A549 (cell line): ENCODE measurements at regions not wholly inside any gene's neighbourhood (a gene's known extent, or its start where the extent isn't known, plus 50 kb on each side); places are given as distances from the start of the nearest gene placed in this dataset.

Experiments
- ATAC-seq, 2 experiments: fragments of 200-7000 bp in 1 of 2; fragments of >200 bp in 1 of 2; cut with Nextera tagmentation in 1 of 2; cut with Tn5 transposase in 1 of 2; 3 replicates each; pipeline versions ENCODE4 v1.8.0 to v1.9.1; 2018 to 2020; ENCODE audit warnings: mild to moderate bottlenecking in 1 of 2, moderate library complexity in 1 of 2
- CTCF ChIA-PET: fragments of 300-600 bp; sonication (Branson Sonifier 250); formaldehyde crosslinking; extraction: SDS; loops from one replicate; lab custom pipeline; 2021; ENCODE audit warnings: antibody characterized with exemption, inconsistent platforms; lab: Yijun Ruan, JAX
- POLR2A ChIA-PET: fragments of 350-600 bp; formaldehyde crosslinking; extraction: SDS; loops from one replicate; lab custom pipeline; 2021; ENCODE audit warnings: antibody characterized with exemption, inconsistent platforms; lab: Yijun Ruan, JAX
- DNase-seq, 2 experiments: peaks; one replicate each; pipeline versions ENCODE4 v3.0.0 to v3.0.0-alpha.2; 2011 to 2016; ENCODE audit warnings: low read depth in 1 of 2, low spot score in 1 of 2
- FAIRE-seq: peaks from 2 replicates; lab custom pipeline; 2011; peaks lifted over from hg19 to GRCh38; lab: Jason Lieb, UNC
- H3K27ac ChIP-seq, 2 experiments: fragments of >200 bp; sonication (Bioruptor Twin); formaldehyde crosslinking; 3 replicates each; pipeline ENCODE4 v1.5.1; 2016 to 2017
- H3K4me1 ChIP-seq: fragments of >200 bp; sonication (Bioruptor Twin); formaldehyde crosslinking; 3 replicates; pipeline ENCODE4 v1.6.1; 2016
- H3K4me2 ChIP-seq: fragments of >200 bp; sonication (Bioruptor Twin); formaldehyde crosslinking; 3 replicates; pipeline ENCODE4 v1.6.1; 2016
- H3K4me3 ChIP-seq: fragments of >200 bp; sonication (Bioruptor Twin); formaldehyde crosslinking; 3 replicates; pipeline ENCODE4 v1.5.1; 2016
- H3K9me3 ChIP-seq: fragments of >200 bp; sonication (Bioruptor Twin); formaldehyde crosslinking; 3 replicates; pipeline ENCODE4 v1.6.1; 2016
- BCL3 ChIP-seq: fragments of >200 bp; sonication (Bioruptor Twin); formaldehyde crosslinking; IDR thresholded peaks from 3 replicates; pipeline ENCODE4 v1.6.1; 2016
- BHLHE40 ChIP-seq: IDR thresholded peaks from 2 replicates; pipeline ENCODE4 v1.6.1; 2012; ENCODE audit warnings: low read depth, low read length, inconsistent platforms
- CBX2 ChIP-seq: fragments of 200-600 bp; sonication (generic); IDR thresholded peaks from 2 replicates; pipeline ENCODE4 v1.6.1; 2016; ENCODE audit warnings: low read depth, mild to moderate bottlenecking, borderline replicate concordance
- CBX8 ChIP-seq: fragments of 200-600 bp; sonication (generic); IDR thresholded peaks from 2 replicates; pipeline ENCODE4 v1.6.1; 2016
- CEBPB ChIP-seq, 2 experiments: fragments of >200 bp in 1 of 2; sonication (Bioruptor Twin) in 1 of 2; formaldehyde crosslinking in 1 of 2; IDR thresholded peaks; 2 replicates each; pipeline ENCODE4 v1.6.1; 2012 to 2016
- CHD4 ChIP-seq: fragments of 200-600 bp; sonication (generic); IDR thresholded peaks from 2 replicates; pipeline ENCODE4 v1.6.1; 2016; ENCODE audit warnings: antibody characterized with exemption, mild to moderate bottlenecking, borderline replicate concordance
- EHF ChIP-seq: fragments of 250-450 bp; sonication (Bioruptor Pico); IDR thresholded peaks from 2 replicates; pipeline ENCODE4 v1.5.0; 2020; ENCODE audit warnings: mild to moderate bottlenecking
- ESRRA ChIP-seq: fragments of 150-350 bp; IDR thresholded peaks from 2 replicates; pipeline ENCODE4 v1.6.1; 2014; ENCODE audit warnings: mild to moderate bottlenecking, low read length, borderline replicate concordance
- FOSL2 ChIP-seq, 2 experiments: fragments of 450-650 bp in 1 of 2; fragments of >200 bp in 1 of 2; sonication (Bioruptor Twin) in 1 of 2; formaldehyde crosslinking; IDR thresholded peaks; 2 replicates each; pipeline versions ENCODE4 v1.5.0 to v1.6.1; 2016 to 2020; ENCODE audit warnings: mild to moderate bottlenecking in 1 of 2, moderate library complexity in 1 of 2
- GATA3 ChIP-seq: IDR thresholded peaks from 2 replicates; pipeline ENCODE4 v1.6.1; 2012; ENCODE audit warnings: borderline replicate concordance
- HDAC2 ChIP-seq: fragments of 200-600 bp; sonication (generic); IDR thresholded peaks from 2 replicates; pipeline ENCODE4 v1.6.1; 2016
- HES2 ChIP-seq: fragments of >200 bp; sonication (Bioruptor Twin); formaldehyde crosslinking; IDR thresholded peaks from 2 replicates; pipeline ENCODE4 v1.6.1; 2016
- HEYL ChIP-seq: fragments of 250-450 bp; sonication (Bioruptor Pico); IDR thresholded peaks from 2 replicates; pipeline ENCODE4 v1.8.0; 2021; ENCODE audit warnings: mild to moderate bottlenecking, moderate library complexity
- HMGXB4 ChIP-seq: fragments of 250-450 bp; sonication (Bioruptor Pico); IDR thresholded peaks from 2 replicates; pipeline ENCODE4 v1.5.0; 2021; ENCODE audit warnings: mild to moderate bottlenecking, moderate library complexity, borderline replicate concordance
- HOXA7 ChIP-seq: fragments of 250-450 bp; sonication (Bioruptor Pico); IDR thresholded peaks from 2 replicates; pipeline ENCODE4 v1.5.0; 2020; ENCODE audit warnings: mild to moderate bottlenecking, moderate library complexity
- HOXB13 ChIP-seq: fragments of 250-450 bp; sonication (Bioruptor Pico); IDR thresholded peaks from 2 replicates; pipeline ENCODE4 v1.5.0; 2020; ENCODE audit warnings: low read depth, mild to moderate bottlenecking, moderate library complexity
- HOXB5 ChIP-seq: fragments of 250-450 bp; sonication (Bioruptor Pico); IDR thresholded peaks from 2 replicates; pipeline ENCODE4 v1.5.0; 2020; ENCODE audit warnings: mild to moderate bottlenecking, moderate library complexity
- KDM5A ChIP-seq: fragments of 200-600 bp; sonication (generic); IDR thresholded peaks from 2 replicates; pipeline ENCODE4 v1.6.1; 2016; ENCODE audit warnings: antibody characterized with exemption, mild to moderate bottlenecking
- MAX ChIP-seq: IDR thresholded peaks from 2 replicates; pipeline ENCODE4 v1.6.1; 2012
- NPAS2 ChIP-seq: fragments of 250-450 bp; sonication (Bioruptor Pico); IDR thresholded peaks from 2 replicates; pipeline ENCODE4 v1.8.0; 2022; ENCODE audit warnings: mild to moderate bottlenecking, moderate library complexity, borderline replicate concordance
- NR3C1 ChIP-seq: fragments of >200 bp; sonication (Bioruptor Twin); formaldehyde crosslinking; IDR thresholded peaks from 3 replicates; pipeline ENCODE4 v1.6.1; 2017
- POLR2AphosphoS2 ChIP-seq: conservative IDR thresholded peaks from 2 replicates; pipeline ENCODE4 v1.6.1; 2012; ENCODE audit warnings: low read length, improper control_type of control experiment, inconsistent platforms
- RCOR1 ChIP-seq: fragments of 150-350 bp; IDR thresholded peaks from 2 replicates; pipeline ENCODE4 v1.6.1; 2014; ENCODE audit warnings: antibody characterized with exemption, low read length, low read depth
- RFX5 ChIP-seq: fragments of 450-650 bp; IDR thresholded peaks from 2 replicates; pipeline ENCODE4 v1.7.1; 2014; ENCODE audit warnings: antibody characterized with exemption, mild to moderate bottlenecking, moderate library complexity
- SREBF2 ChIP-seq: fragments of 450-650 bp; IDR thresholded peaks from 2 replicates; pipeline ENCODE4 v1.6.1; 2014; ENCODE audit warnings: mild to moderate bottlenecking, moderate library complexity
- ZC3H11A ChIP-seq: fragments of 450-650 bp; IDR thresholded peaks from 2 replicates; pipeline ENCODE4 v1.6.1; 2014; ENCODE audit warnings: antibody characterized with exemption, mild to moderate bottlenecking
- ZFP36 ChIP-seq: fragments of 450-650 bp; IDR thresholded peaks from 2 replicates; pipeline ENCODE4 v1.6.1; 2014; ENCODE audit warnings: borderline replicate concordance; ENCODE audit not compliant: partially characterized antibody
- ZNF302 ChIP-seq: fragments of 250-450 bp; sonication (Bioruptor Pico); IDR thresholded peaks from 2 replicates; pipeline ENCODE4 v1.9.0; 2021; ENCODE audit warnings: inconsistent platforms, mild to moderate bottlenecking, moderate library complexity
- WGBS: methylation state at CpG from one replicate; pipeline ENCODE4 v1.1.6; 2017; ENCODE audit errors: missing lambda C conversion rate; 5-methylcytosine and 5-hydroxymethylcytosine counted together

GRCh38 chr3:135329479-135329878 lies 534.4 kb downstream of the EPHB1 start:
- Histone ChIP-seq H3K4me1 (no peaks in the 10 kb centered on the region), H3K9me3 (no peaks in the 10 kb centered on the region), H3K4me3 (no peak overlapping the region)
- ATAC-seq: no peak
- TF ChIP-seq SREBF2 (no peak), HOXB5 (CRISPR knock-in tag) (no peak), HES2 (no peak), CBX8 (no peak), EHF (no peak), POLR2AphosphoS2 (no peak), NR3C1 (no peak), HMGXB4 (CRISPR knock-in tag) (no peak), HDAC2 (no peak), HEYL (no peak), BCL3 (no peak), FOSL2 (IDR thresholded peaks at IDR 0.05) (no peak), FOSL2 (CRISPR knock-in tag; IDR thresholded peaks at IDR 0.05) (no peak), CHD4 (no peak)
- TF ChIP-seq, all 56 proteins: peak for 0
- ChIA-PET POLR2A (no interaction called here), CTCF (interaction anchor here (1.2 kb wide), 1 partner anchor 10 kb away, joined by 3 read pairs; no protein-coding TSS in a partner anchor)
- WGBS: 0% methylated on average over 1 of the region's 2 CpGs
- DNase-seq: no peak
- no peak overlapping the region for H3K4me2 ChIP-seq
- no peak overlapping the region for H3K27ac ChIP-seq
- no peak for FAIRE-seq

- no CpG with 5 or more reads among the region's 1 CpG for WGBS
- Histone ChIP-seq H3K4me2 (no peak overlapping the region), H3K27ac (no peak overlapping the region), H3K4me1 (no peaks in the 10 kb centered on the region), H3K9me3 (no peaks in the 10 kb centered on the region), H3K4me3 (no peak overlapping the region)
- DNase-seq (no peak), FAIRE-seq (no peak), ATAC-seq (no peak)
- ChIA-PET CTCF (no interaction called here), POLR2A (no interaction called here)
- TF ChIP-seq ZNF302 (CRISPR knock-in tag): no peak
- no peak for TF ChIP-seq BCL3
- TF ChIP-seq HOXB13 (CRISPR knock-in tag): no peak
- TF ChIP-seq NR3C1: no peak
These were observed 542.1 kb downstream of the EPHB1 start for GRCh38 chr3:135337192-135337591.

GRCh38 chr3:135348690-135349089 lies 553.6 kb downstream of the EPHB1 start:
- WGBS: 0% methylated on average over 1 of the region's 1 CpG

More at GRCh38 chr3:135348690-135349089, 553.6 kb downstream of the EPHB1 start:
- Histone ChIP-seq H3K4me2 (no peak overlapping the region), H3K9me3 (no peaks in the 10 kb centered on the region), H3K4me1 (no peaks in the 10 kb centered on the region), H3K4me3 (no peak overlapping the region), H3K27ac (no peak overlapping the region)
- FAIRE-seq (no peak), DNase-seq (no peak), ATAC-seq (no peak)
- ChIA-PET POLR2A (no interaction called here), CTCF (interaction anchor here (0.6 kb wide), 1 partner anchor 78 kb away, joined by 3 read pairs; no protein-coding TSS in a partner anchor)
- TF ChIP-seq HOXA7 (no peak), ZC3H11A (no peak), ZFP36 (no peak), CBX2 (no peak), NPAS2 (CRISPR knock-in tag) (no peak), ESRRA (no peak), CEBPB (IDR thresholded peaks at IDR 0.05) (no peak), RCOR1 (no peak), GATA3 (no peak), HDAC2 (no peak), KDM5A (no peak), MAX (no peak), RFX5 (no peak), HOXB5 (CRISPR knock-in tag) (no peak), BHLHE40 (no peak), FOSL2 (IDR thresholded peaks at IDR 0.05) (no peak), FOSL2 (CRISPR knock-in tag; IDR thresholded peaks at IDR 0.05) (no peak), EHF (no peak)
